Superior temporal gyrus (tissue), 1 donor: ENCODE measurements at regions not wholly inside any gene's neighbourhood (a gene's known extent, or its start where the extent isn't known, plus 50 kb on each side); places are given as distances from the start of the nearest gene placed in this dataset.

ENCODE experiments used
- DNase-seq: peaks from one replicate; pipeline ENCODE4 v3.0.0-alpha.2; 2016; ENCODE audit errors: extremely low spot score

DNA sequence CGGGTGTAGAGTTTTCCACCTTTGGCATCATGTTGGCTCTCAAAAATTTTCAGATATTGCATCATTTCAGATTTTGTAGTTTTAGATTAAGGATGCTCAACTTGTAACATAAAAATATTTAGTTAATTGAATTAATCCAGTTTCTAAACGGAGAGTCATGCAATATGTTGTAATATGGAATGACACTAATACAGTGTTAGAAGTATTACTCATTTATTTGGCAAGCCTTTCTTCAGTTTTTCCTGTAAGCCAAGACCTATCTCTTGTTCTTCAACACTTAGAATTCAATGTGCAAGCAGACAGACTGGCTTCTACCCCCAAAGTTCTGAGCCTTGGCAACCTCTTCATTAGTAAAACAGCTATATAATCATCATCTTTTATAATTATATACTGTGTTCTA is 985.0 kb upstream of the GOT2 start:
- DNase-seq, result no peak

DNA sequence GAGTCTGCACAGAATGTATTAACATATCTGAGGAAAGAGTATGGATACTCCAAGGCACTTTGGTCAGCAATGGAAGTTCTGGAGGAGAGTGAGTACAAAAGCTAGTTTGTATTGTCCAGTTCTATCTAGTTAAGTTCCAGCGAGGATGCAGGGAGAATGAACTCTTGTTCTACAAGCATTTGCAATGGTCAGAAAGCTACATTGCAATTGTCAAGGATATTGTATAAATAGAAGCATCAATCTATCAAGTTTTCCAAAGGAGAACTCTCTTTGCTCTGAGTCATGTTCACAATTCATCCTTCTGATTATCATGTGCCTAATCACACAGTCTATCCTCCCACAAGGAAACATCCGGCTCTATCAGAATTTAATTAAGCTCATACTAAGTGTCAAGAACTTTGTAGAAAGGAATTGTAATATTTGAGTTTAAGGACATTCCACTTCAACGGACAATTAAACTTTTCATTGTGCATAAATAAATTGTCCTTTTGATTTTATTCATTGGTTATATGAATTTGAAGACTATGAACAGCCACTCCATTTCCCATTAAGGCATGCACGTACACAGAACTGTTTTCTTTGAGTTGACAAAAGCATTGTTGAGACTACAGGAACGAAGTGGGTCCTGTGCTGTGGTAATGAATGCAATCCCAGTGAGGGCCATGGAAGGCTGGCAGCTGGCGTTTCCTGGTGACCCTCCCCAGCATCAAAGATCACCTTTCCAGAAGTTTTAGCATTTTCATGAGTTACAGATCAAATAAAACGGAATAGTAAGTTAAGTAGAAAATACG is 973.5 kb upstream of the GOT2 start:
- DNase-seq, result no peak

GRCh38 chr16:59701963-59702930 is 968.1 kb upstream of the GOT2 start:
- DNase-seq, result no peak

DNA sequence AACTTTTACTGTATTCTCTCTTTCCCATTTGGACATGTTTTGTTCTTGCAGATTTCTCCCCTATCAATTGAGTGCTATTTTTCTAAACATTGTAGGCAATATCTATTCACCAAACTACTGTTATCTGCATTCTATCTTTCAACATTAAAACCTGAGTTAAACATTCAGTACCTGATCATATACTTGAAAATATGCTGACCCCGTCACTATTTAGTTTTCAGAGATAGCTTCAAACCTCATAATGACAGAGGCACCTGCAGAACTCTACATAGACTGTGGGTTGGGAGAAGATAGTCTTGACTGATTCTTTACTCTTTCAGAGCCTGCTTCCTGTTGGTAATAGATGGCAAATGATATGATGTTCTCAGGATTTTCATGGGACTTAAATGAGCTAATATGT is 965.7 kb upstream of the GOT2 start:
- no peak for DNase-seq

DNA sequence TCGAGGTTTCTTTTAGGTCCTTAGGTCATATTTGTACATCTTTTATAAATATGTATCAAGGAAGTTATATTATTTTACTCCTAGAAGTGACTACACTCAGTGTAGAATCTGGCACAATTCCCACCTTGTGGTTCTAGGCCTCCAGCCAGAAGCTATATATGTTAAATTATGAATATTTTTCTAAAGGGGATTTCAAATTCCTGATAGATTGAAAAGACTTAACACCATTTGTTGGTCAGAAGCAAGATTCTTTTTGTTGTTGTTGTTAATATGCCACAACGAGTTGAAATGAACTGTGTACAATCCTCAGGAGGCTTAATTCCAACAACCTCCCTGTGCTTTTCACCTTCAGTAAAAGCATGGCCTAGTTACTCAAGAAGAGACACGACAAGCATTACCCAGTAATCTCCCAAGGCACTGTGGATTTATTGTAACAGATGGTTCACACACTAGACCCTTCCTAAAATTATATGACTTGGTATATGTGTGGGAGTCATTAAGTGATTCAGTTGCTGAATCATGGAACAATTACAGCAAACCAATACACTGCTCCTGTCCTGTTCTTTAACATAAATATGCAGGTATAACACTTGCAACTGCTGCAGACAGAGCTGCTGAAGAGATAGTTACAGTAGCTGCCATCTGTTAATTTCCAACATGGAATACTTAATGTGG is 964.4 kb upstream of the GOT2 start:
- DNase-seq, result no peak

- DNase-seq, result no peak
These were observed 963.6 kb upstream of the GOT2 start for GRCh38 chr16:59697761-59698160.

- no peak for DNase-seq
These were observed 963.1 kb upstream of the GOT2 start for GRCh38 chr16:59697236-59697635.

GRCh38 chr16:59696495-59696894 is 962.4 kb upstream of the GOT2 start:
- DNase-seq, result no peak

DNA sequence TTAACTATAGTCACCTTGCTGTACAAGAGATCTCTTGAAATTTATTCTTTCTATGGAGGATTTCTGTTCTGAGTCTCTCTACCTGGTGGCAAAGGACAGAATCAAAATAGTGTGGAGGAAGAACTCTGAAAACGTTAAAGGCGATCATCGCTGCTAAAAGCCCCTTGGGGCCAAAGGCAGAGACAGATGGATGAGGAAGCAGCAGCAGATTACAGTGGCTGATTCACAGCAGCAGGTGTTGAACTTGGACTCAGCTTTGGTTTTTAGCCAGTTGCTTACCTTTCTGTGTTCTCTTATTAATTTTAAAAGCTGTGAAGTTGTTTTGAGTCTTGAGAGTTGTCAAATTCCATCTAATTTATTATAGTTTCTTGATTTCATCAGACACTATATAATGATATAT is 956.1 kb upstream of the GOT2 start:
- DNase-seq, result no peak

DNA sequence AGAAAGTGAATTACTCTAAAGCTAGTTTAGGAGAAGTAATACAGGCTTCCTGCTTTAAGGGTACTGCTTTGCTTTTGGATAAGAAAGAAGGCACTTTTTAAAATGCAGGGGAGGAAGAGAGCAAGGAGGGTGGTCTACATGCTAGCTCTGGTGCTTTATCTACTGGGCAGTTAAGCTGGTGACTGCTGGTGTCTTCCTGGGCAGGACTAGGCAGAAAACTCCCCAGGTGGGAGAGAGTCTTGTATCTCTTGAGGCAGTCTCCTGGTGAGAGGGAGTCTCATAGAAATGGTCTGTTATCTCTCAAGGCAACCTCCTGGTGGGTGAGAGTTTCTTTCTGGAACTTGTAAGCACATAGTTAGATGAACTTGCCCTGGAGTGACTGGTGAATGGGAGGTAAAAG is 953.9 kb upstream of the GOT2 start:
- no peak for DNase-seq

GRCh38 chr16:59686405-59686804 is 952.3 kb upstream of the GOT2 start:
- no peak for DNase-seq

- DNase-seq, result no peak
These were observed 950.8 kb upstream of the GOT2 start for GRCh38 chr16:59684911-59685310.

DNA sequence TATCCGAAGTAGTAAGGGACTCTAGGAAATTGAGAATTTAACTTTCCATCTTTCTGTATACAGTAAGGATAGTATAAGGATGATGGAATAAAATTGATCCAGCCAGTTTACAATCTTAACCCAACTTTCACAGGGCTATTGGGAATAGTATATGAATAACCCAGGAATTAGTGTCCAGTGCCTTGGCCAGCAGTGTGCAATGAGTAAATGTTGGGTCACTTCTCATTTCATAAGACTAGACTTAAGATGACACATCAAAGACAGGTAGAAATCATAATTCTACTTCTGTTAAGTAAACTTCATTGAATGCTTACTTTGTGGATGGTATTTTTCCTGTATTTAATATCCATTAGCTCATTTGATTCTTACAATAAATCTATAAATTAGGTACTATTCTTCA is 949.6 kb upstream of the GOT2 start:
- no peak for DNase-seq

DNA sequence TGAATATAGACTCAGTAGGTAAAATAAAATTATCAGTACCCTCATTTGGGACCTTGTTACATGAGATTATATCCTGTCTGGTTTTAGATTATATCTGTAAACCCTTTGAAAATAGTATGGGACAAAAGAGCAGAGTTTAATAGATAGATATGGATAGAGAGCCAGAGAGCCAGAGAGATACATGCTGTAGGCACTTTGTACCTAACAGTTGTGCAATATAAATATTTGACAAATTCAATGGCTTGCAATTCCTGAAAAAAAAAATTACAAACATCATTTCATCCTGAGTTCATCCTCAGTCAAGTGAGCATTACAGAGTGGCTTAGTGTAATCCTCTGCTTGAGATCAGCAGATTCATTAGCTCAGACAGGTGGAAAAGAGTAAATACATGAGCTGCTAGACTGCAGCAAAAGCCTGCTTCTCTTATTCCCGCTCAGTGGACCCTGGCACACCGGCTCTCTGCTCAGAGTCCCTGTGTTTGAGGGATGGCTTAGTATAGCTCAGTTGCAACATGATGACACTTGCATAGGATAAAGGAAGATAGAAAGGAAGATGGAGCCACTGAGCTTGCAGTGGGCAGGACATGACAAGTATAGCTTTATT is 931.6 kb upstream of the GOT2 start:
- DNase-seq, result no peak

DNA sequence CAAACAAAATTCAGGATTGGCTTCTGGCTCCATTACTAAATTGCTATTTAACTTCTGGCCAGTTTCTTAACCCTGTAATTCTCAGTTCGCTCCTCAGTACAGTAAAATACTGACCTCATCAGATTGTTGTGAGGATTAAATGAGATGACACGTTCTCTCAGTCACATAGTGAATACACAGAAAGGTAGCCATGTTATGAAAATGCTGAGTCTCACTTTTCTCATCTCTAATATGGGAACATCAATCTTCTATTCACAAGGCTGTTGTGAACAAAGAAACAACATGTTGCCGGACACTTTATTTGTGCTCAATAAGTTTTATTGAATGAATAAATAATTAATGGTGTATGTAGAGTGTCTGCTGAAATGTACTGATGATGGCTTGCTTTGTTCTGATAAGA is 924.5 kb upstream of the GOT2 start:
- DNase-seq, result no peak

DNA sequence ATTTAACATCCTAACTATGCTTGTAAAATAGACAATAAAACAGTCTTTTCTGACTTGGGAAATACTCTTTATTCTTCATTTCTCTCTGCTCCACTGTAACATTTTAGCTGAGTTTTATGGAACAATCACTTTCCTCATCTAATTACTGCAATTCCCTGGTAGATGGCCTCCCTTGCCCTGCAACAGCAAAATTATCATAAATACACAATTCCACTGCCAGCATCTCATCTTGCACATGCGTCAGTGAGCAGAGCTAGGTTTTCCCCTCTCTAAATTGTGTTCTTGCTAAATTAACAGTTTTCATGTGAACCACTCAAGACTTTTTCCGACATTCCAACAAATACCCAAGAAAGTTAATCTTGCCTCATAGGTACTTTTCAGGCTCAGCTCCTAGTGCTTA is 920.9 kb upstream of the GOT2 start:
- DNase-seq, result no peak

DNA sequence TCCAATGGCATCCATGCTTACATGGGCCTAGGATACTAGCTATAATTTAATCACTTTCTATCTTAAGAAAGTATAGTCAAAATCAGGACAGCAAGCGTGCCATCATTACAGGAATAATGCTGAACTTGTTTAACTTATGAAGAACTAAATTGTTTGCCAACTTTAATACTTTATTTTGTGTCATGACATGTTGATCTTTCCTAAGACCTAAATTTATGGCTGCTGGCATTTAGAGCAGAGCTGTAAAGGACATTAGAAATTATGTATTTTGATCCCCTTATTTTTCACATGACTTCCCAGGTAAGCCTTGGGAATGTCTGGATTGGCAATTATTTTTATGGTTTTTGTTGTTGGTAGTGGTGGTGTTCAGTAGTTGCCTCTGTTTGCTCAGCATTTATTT is 920.3 kb upstream of the GOT2 start:
- no peak for DNase-seq

- no peak for DNase-seq
These were observed 917.5 kb upstream of the GOT2 start for GRCh38 chr16:59651662-59652061.

DNA sequence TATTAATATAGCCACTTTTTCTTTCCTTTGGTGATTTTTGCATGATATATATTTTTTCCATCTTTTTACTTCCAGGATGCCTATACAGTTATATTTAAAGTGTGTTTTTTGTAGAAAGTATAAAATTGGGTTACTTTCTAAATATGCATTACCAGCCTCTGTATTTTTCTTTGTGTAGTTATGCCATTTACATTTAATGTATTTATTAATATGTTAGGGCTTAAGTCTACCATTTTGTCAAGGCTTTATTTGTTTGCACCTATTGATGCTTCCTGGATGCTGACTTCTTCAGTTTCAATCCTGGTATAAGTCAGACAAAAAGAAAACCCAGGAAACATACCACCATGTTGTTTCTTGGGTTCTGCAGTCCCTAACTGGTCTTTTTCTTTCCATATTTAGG is 911.1 kb upstream of the GOT2 start:
- DNase-seq, result no peak

- no peak for DNase-seq
These were observed 901.6 kb upstream of the GOT2 start for GRCh38 chr16:59635674-59636073.

- no peak for DNase-seq
These were observed 900.8 kb upstream of the GOT2 start for GRCh38 chr16:59634951-59635350.

DNA sequence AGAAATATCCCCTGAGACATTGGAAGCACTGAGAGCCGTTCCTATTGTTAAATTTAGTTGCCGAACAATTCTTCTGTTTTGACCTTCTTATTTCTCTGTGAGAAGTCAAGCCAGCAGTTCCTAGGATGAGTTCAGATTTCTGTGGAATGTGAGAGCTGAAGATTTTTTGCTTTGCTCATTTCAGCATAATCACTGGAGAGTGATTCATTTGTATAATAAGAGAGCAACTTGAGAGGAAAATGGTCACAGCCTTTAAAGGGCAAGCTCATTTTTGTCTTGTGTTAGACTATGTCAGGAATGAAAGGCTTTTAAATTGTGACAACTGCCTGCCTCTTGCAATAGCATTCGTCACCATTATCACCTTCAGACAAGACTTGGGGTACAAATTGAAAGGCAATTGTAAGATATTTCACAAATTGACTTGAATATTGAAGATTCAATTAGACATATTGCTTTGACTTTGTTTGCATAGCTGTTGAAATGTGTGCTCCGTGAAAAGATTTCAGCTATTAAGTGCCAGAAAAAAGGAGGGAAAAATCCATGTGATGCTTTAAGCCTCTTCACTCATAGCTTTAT is 900.0 kb upstream of the GOT2 start:
- no peak for DNase-seq
